Mammary epithelial cell (primary cell): ENCODE measurements at regions not wholly inside any gene's neighbourhood (a gene's known extent, or its start where the extent isn't known, plus 50 kb on each side); places are given as distances from the start of the nearest gene placed in this dataset.

Source experiments
- CTCF ChIP-seq, 2 donors: IDR thresholded peaks in 1 of 2; conservative IDR thresholded peaks in 1 of 2; 2 replicates each; pipeline ENCODE4 v1.5.1; 2011 to 2012; ENCODE audit warnings: inconsistent platforms in 2 of 2, low read length in 2 of 2, mild to moderate bottlenecking in 2 of 2, control low read depth in 1 of 2, low read depth in 1 of 2; ENCODE audit not compliant: insufficient read depth in 1 of 2; ENCODE audit errors: extremely low read depth in 1 of 2
- EZH2 ChIP-seq: IDR thresholded peaks from 2 replicates; pipeline ENCODE4 v1.6.1; 2012; ENCODE audit warnings: low read length, inconsistent platforms, borderline replicate concordance

GRCh38 chr15:79195239-79195638 lies 87.3 kb upstream of the ANKRD34C start:
- TF ChIP-seq CTCF (conservative IDR thresholded peaks at IDR 0.05 in 1 of 2, IDR thresholded peaks at IDR 0.05 in 1 of 2; ENCODE audit: extremely low read depth in 1 of 2, insufficient read depth in 1 of 2, low read depth in 1 of 2, low read length in 2 of 2) (no peak), EZH2 (no peak)
